Activated naive CD8-positive, alpha-beta T cell treated with anti-CD3 and anti-CD28 coated beads, Interleukin-2, amount 10 ng/mL, durations not matched to agents 7 days and 5 days (primary cell): ENCODE measurements at regions not wholly inside any gene's neighbourhood (a gene's known extent, or its start where the extent isn't known, plus 50 kb on each side); places are given as distances from the start of the nearest gene placed in this dataset.
A peak's percentile ranks its signal among the peaks of the same experiment; 100 is the strongest.

Source experiments
- ATAC-seq: fragments of 150-1000 bp; cut with Tn5 transposase; one replicate; pipeline ENCODE4 v1.10.0; 2021; ENCODE audit warnings: low read depth, moderate library complexity
- POLR2A ChIA-PET: fragments of 350-600 bp; sonication (Branson Sonifier 250); formaldehyde crosslinking; loops from one replicate; lab custom pipeline; 2021; ENCODE audit warnings: antibody characterized with exemption; lab: Charles Lee
- DNase-seq: peaks from one replicate; pipeline ENCODE4 v3.0.0; 2021
- H3K27ac Mint-ChIP-seq: one replicate; pipeline ENCODE4 v1.8.0; 2022; ENCODE audit warnings: mild to moderate bottlenecking, mixed read lengths
- H3K27me3 Mint-ChIP-seq: one replicate; pipeline ENCODE4 v1.8.0; 2022; ENCODE audit warnings: mild to moderate bottlenecking, moderate library complexity, mixed read lengths
- H3K36me3 Mint-ChIP-seq: one replicate; pipeline ENCODE4 v1.8.0; 2021; ENCODE audit warnings: mild to moderate bottlenecking, mixed read lengths
- H3K4me1 Mint-ChIP-seq: one replicate; pipeline ENCODE4 v1.8.0; 2021; ENCODE audit warnings: mixed read lengths
- H3K4me3 Mint-ChIP-seq: one replicate; pipeline ENCODE4 v1.8.0; 2022; ENCODE audit warnings: mild to moderate bottlenecking, moderate library complexity, mixed read lengths
- H3K9me3 Mint-ChIP-seq: one replicate; pipeline ENCODE4 v1.8.0; 2021; ENCODE audit warnings: mixed read lengths

GRCh38 chr1:224510880-224511645 is 76.5 kb upstream of the WDR26 start:
- H3K4me1 Mint-ChIP-seq, result peaks cover 27% of the 10 kb centered on the region
- H3K4me3 Mint-ChIP-seq, result no peak overlapping the region
- ATAC-seq (peak; percentile 31), DNase-seq (no peak)
- peak overlapping the region; percentile 22 for H3K27ac Mint-ChIP-seq
- no peaks in the 10 kb centered on the region for H3K9me3 Mint-ChIP-seq
- no peaks in the 10 kb centered on the region for H3K27me3 Mint-ChIP-seq
- POLR2A ChIA-PET, result no interaction called here
- H3K36me3 Mint-ChIP-seq, result no peaks in the 10 kb centered on the region

- POLR2A ChIA-PET, result no interaction called here
- Mint-ChIP-seq H3K27ac (peak overlapping the region; percentile 12), H3K27me3 (no peaks in the 10 kb centered on the region), H3K4me3 (no peak overlapping the region), H3K9me3 (no peaks in the 10 kb centered on the region), H3K4me1 (peaks cover 27% of the 10 kb centered on the region), H3K36me3 (no peaks in the 10 kb centered on the region)
- ATAC-seq, result no peak
- no peak for DNase-seq
These were observed 78.1 kb upstream of the WDR26 start for GRCh38 chr1:224512600-224513151.

GRCh38 chr1:224513383-224513782 is 78.8 kb upstream of the WDR26 start:
- H3K27ac Mint-ChIP-seq, result no peak overlapping the region
- H3K9me3 Mint-ChIP-seq, result no peaks in the 10 kb centered on the region
- POLR2A ChIA-PET, result no interaction called here
- ATAC-seq (no peak), DNase-seq (no peak)
- peaks cover 27% of the 10 kb centered on the region for H3K4me1 Mint-ChIP-seq
- no peaks in the 10 kb centered on the region for H3K27me3 Mint-ChIP-seq
- H3K36me3 Mint-ChIP-seq, result no peaks in the 10 kb centered on the region
- H3K4me3 Mint-ChIP-seq, result no peak overlapping the region

- Mint-ChIP-seq H3K36me3 (no peaks in the 10 kb centered on the region), H3K9me3 (no peaks in the 10 kb centered on the region), H3K4me1 (peaks cover 27% of the 10 kb centered on the region), H3K27me3 (no peaks in the 10 kb centered on the region), H3K4me3 (no peak overlapping the region), H3K27ac (peak overlapping the region; percentile 28)
- ATAC-seq (peak; percentile 90), DNase-seq (peak; percentile 88)
- POLR2A ChIA-PET, result no interaction called here
These were observed 79.2 kb upstream of the WDR26 start for GRCh38 chr1:224513787-224514209.

- no peak overlapping the region for H3K4me3 Mint-ChIP-seq
- DNase-seq (no peak), ATAC-seq (no peak)
- POLR2A ChIA-PET, result no interaction called here
- no peaks in the 10 kb centered on the region for H3K9me3 Mint-ChIP-seq
- H3K27me3 Mint-ChIP-seq, result peaks cover under 1% of the 10 kb centered on the region
- H3K27ac Mint-ChIP-seq, result no peak overlapping the region
- H3K4me1 Mint-ChIP-seq, result peaks cover 4% of the 10 kb centered on the region
- no peaks in the 10 kb centered on the region for H3K36me3 Mint-ChIP-seq
These were observed 82.6 kb upstream of the WDR26 start for GRCh38 chr1:224517171-224517570.

GRCh38 chr1:224518528-224518927 is 83.9 kb upstream of the WDR26 start:
- Mint-ChIP-seq H3K27me3 (peaks cover 2% of the 10 kb centered on the region), H3K4me3 (no peak overlapping the region), H3K36me3 (no peaks in the 10 kb centered on the region), H3K27ac (no peak overlapping the region), H3K9me3 (no peaks in the 10 kb centered on the region), H3K4me1 (peaks cover 4% of the 10 kb centered on the region)
- ATAC-seq, result no peak
- POLR2A ChIA-PET, result no interaction called here
- DNase-seq, result no peak

GRCh38 chr1:224519874-224520273 is 85.3 kb upstream of the WDR26 start:
- ATAC-seq (no peak), DNase-seq (no peak)
- Mint-ChIP-seq H3K27me3 (peaks cover 2% of the 10 kb centered on the region), H3K27ac (no peak overlapping the region), H3K9me3 (no peaks in the 10 kb centered on the region), H3K36me3 (no peaks in the 10 kb centered on the region), H3K4me1 (no peaks in the 10 kb centered on the region), H3K4me3 (no peak overlapping the region)
- POLR2A ChIA-PET, result no interaction called here

GRCh38 chr1:224520808-224521207 is 86.2 kb upstream of the WDR26 start:
- no peaks in the 10 kb centered on the region for H3K4me1 Mint-ChIP-seq
- ATAC-seq (no peak), DNase-seq (no peak)
- no peak overlapping the region for H3K27ac Mint-ChIP-seq
- peaks cover 2% of the 10 kb centered on the region for H3K27me3 Mint-ChIP-seq
- no peak overlapping the region for H3K4me3 Mint-ChIP-seq
- no peaks in the 10 kb centered on the region for H3K36me3 Mint-ChIP-seq
- POLR2A ChIA-PET, result no interaction called here
- no peaks in the 10 kb centered on the region for H3K9me3 Mint-ChIP-seq

- Mint-ChIP-seq H3K27ac (no peak overlapping the region), H3K27me3 (peaks cover 2% of the 10 kb centered on the region), H3K4me3 (no peak overlapping the region), H3K4me1 (no peaks in the 10 kb centered on the region), H3K36me3 (no peaks in the 10 kb centered on the region), H3K9me3 (no peaks in the 10 kb centered on the region)
- no peak for ATAC-seq
- DNase-seq, result no peak
- POLR2A ChIA-PET, result interaction anchor here (0.5 kb wide), 1 partner anchor 340 kb away, joined by 3 read pairs; no protein-coding TSS in a partner anchor
These were observed 87.5 kb upstream of the WDR26 start for GRCh38 chr1:224521904-224522734.

- Mint-ChIP-seq H3K27me3 (peaks cover 2% of the 10 kb centered on the region), H3K9me3 (no peaks in the 10 kb centered on the region), H3K4me1 (no peaks in the 10 kb centered on the region), H3K4me3 (no peak overlapping the region), H3K27ac (no peak overlapping the region), H3K36me3 (no peaks in the 10 kb centered on the region)
- no peak for ATAC-seq
- POLR2A ChIA-PET, result no interaction called here
- no peak for DNase-seq
These were observed 89.1 kb upstream of the WDR26 start for GRCh38 chr1:224523676-224524075.

- H3K36me3 Mint-ChIP-seq, result no peaks in the 10 kb centered on the region
- H3K4me1 Mint-ChIP-seq, result no peaks in the 10 kb centered on the region
- no peaks in the 10 kb centered on the region for H3K9me3 Mint-ChIP-seq
- ATAC-seq (no peak), DNase-seq (no peak)
- no peak overlapping the region for H3K27ac Mint-ChIP-seq
- no peak overlapping the region for H3K4me3 Mint-ChIP-seq
- H3K27me3 Mint-ChIP-seq, result peaks cover 2% of the 10 kb centered on the region
- POLR2A ChIA-PET, result no interaction called here
These were observed 90.1 kb upstream of the WDR26 start for GRCh38 chr1:224524679-224525078.

- H3K4me1 Mint-ChIP-seq, result no peaks in the 10 kb centered on the region
- H3K36me3 Mint-ChIP-seq, result no peaks in the 10 kb centered on the region
- H3K27me3 Mint-ChIP-seq, result peaks cover 2% of the 10 kb centered on the region
- no peak overlapping the region for H3K4me3 Mint-ChIP-seq
- ATAC-seq (no peak), DNase-seq (no peak)
- no peaks in the 10 kb centered on the region for H3K9me3 Mint-ChIP-seq
- POLR2A ChIA-PET, result no interaction called here
- H3K27ac Mint-ChIP-seq, result no peak overlapping the region
These were observed 90.6 kb upstream of the CNIH3 start for GRCh38 chr1:224525411-224526040.

- Mint-ChIP-seq H3K36me3 (no peaks in the 10 kb centered on the region), H3K27ac (no peak overlapping the region), H3K4me3 (no peak overlapping the region), H3K9me3 (no peaks in the 10 kb centered on the region), H3K4me1 (no peaks in the 10 kb centered on the region), H3K27me3 (peaks cover 2% of the 10 kb centered on the region)
- POLR2A ChIA-PET, result no interaction called here
- no peak for DNase-seq
- ATAC-seq, result no peak
These were observed 89.3 kb upstream of the CNIH3 start for GRCh38 chr1:224526771-224527170.
